A673 (cell line): ENCODE measurements at regions not wholly inside any gene's neighbourhood (a gene's known extent, or its start where the extent isn't known, plus 50 kb on each side); places are given as distances from the start of the nearest gene placed in this dataset.

Experiments used
- EZH2 ChIP-seq: fragments of 200-600 bp; sonication (generic); IDR thresholded peaks from 2 replicates; pipeline ENCODE4 v1.6.1; 2017; ENCODE audit warnings: borderline replicate concordance, low read depth, mild to moderate bottlenecking, mixed read lengths, antibody characterized with exemption, low read length; ENCODE audit not compliant: poor library complexity, severe bottlenecking
- TF ChIP-seq, protein P1 (sequence below): fragments of 300-800, 200-600 bp; sonication (generic); conservative IDR thresholded peaks from 2 replicates; pipeline ENCODE4 v1.5.1; 2017; ENCODE audit warnings: low read depth, mild to moderate bottlenecking, antibody characterized with exemption, low read length, moderate library complexity, mixed read lengths

DNA sequence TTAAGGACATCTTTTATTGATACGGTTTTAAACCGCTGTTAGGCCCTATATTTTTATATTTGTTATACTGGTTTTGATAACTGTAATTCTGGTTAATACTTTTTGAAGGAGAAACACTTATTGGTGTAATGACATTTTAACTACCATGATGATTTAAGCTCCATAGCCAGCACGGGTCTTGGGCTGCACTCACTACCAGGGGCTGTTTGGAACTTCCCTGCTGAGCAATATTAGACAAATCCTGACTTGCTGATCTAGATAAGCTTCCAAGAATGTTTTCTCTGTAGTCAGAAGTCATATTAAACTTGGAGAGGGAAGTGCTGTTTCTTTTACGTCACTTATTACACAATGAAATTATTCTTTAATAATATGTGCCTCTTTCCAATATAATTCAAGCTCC, 540.0 kb upstream of the GRAMD2B start:
- TF ChIP-seq, protein P1, sequence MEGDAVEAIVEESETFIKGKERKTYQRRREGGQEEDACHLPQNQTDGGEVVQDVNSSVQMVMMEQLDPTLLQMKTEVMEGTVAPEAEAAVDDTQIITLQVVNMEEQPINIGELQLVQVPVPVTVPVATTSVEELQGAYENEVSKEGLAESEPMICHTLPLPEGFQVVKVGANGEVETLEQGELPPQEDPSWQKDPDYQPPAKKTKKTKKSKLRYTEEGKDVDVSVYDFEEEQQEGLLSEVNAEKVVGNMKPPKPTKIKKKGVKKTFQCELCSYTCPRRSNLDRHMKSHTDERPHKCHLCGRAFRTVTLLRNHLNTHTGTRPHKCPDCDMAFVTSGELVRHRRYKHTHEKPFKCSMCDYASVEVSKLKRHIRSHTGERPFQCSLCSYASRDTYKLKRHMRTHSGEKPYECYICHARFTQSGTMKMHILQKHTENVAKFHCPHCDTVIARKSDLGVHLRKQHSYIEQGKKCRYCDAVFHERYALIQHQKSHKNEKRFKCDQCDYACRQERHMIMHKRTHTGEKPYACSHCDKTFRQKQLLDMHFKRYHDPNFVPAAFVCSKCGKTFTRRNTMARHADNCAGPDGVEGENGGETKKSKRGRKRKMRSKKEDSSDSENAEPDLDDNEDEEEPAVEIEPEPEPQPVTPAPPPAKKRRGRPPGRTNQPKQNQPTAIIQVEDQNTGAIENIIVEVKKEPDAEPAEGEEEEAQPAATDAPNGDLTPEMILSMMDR = no peak
- no peak for TF ChIP-seq EZH2
